Keratinocyte (primary cell): ENCODE measurements at regions not wholly inside any gene's neighbourhood (a gene's known extent, or its start where the extent isn't known, plus 50 kb on each side); places are given as distances from the start of the nearest gene placed in this dataset.

Source experiments
- DNase-seq: peaks from one replicate; pipeline ENCODE4 v3.0.0-alpha.2; 2011; ENCODE audit warnings: low read depth, missing footprints, low spot score
- FAIRE-seq: peaks from 2 replicates; lab custom pipeline; 2011; peaks lifted over from hg19 to GRCh38; lab: Jason Lieb, UNC
- H2AFZ ChIP-seq: 2 replicates; pipeline ENCODE4 v1.6.0; 2012; ENCODE audit warnings: low read length, control low read depth, inconsistent platforms; ENCODE audit not compliant: control insufficient read depth
- H3K27ac ChIP-seq: 2 replicates; pipeline ENCODE4 v1.5.1; 2011; ENCODE audit warnings: low read length; ENCODE audit not compliant: control insufficient read depth, insufficient read depth
- H3K27me3 ChIP-seq: 3 replicates; pipeline ENCODE4 v1.6.0; 2011; ENCODE audit warnings: low read length; ENCODE audit not compliant: control insufficient read depth, insufficient read depth; ENCODE audit errors: extremely low read depth
- H3K36me3 ChIP-seq, 2 experiments: 2 replicates in 1 of 2; 3 replicates in 1 of 2; pipeline ENCODE4 v1.5.1; 2011; ENCODE audit warnings: low read length in 2 of 2, mild to moderate bottlenecking in 1 of 2; ENCODE audit not compliant: control insufficient read depth in 2 of 2, insufficient read depth in 2 of 2; ENCODE audit errors: extremely low read depth in 1 of 2
- H3K4me1 ChIP-seq: 3 replicates; pipeline ENCODE4 v1.5.1; 2011; ENCODE audit warnings: low read length; ENCODE audit not compliant: control insufficient read depth, insufficient read depth; ENCODE audit errors: extremely low read depth
- H3K4me2 ChIP-seq: 3 replicates; pipeline ENCODE4 v1.6.0; 2011; ENCODE audit warnings: low read depth, low read length; ENCODE audit not compliant: control insufficient read depth, insufficient read depth; ENCODE audit errors: extremely low read depth
- H3K4me3 ChIP-seq, 3 experiments: fragments of 200-600 bp in 1 of 3; sonication (generic) in 1 of 3; 2 replicates in 2 of 3; 3 replicates in 1 of 3; pipeline ENCODE4 v1.5.1; 2011 to 2016; ENCODE audit warnings: low read length in 3 of 3, mild to moderate bottlenecking in 3 of 3, control low read depth in 2 of 3, inconsistent platforms in 1 of 3, low read depth in 1 of 3, mixed read lengths in 1 of 3, mixed run types in 1 of 3, moderate library complexity in 1 of 3; ENCODE audit not compliant: control insufficient read depth in 2 of 3, insufficient read depth in 2 of 3; ENCODE audit errors: extremely low read depth in 1 of 3
- H3K79me2 ChIP-seq: 2 replicates; pipeline ENCODE4 v1.6.0; 2012; ENCODE audit warnings: low read length; ENCODE audit not compliant: control insufficient read depth, insufficient read depth
- H3K9ac ChIP-seq: 3 replicates; pipeline ENCODE4 v1.6.0; 2011; ENCODE audit warnings: low read length; ENCODE audit not compliant: control insufficient read depth, insufficient read depth; ENCODE audit errors: extremely low read depth
- H3K9me1 ChIP-seq: 3 replicates; pipeline ENCODE4 v1.6.0; 2011; ENCODE audit warnings: low read length; ENCODE audit not compliant: control insufficient read depth, insufficient read depth; ENCODE audit errors: extremely low read depth
- H3K9me3 ChIP-seq: 2 replicates; pipeline ENCODE4 v1.5.1; 2012; ENCODE audit warnings: low read depth, low read length; ENCODE audit not compliant: control insufficient read depth
- H4K20me1 ChIP-seq: 3 replicates; pipeline ENCODE4 v1.6.0; 2011; ENCODE audit warnings: low read length; ENCODE audit not compliant: control insufficient read depth, insufficient read depth; ENCODE audit errors: extremely low read depth
- EZH2 ChIP-seq: IDR thresholded peaks from one replicate; pipeline ENCODE4 v1.6.1; 2012; ENCODE audit warnings: inconsistent platforms, mild to moderate bottlenecking, low read length, moderate library complexity
- dilution Hi-C: fragments of 300-500 bp; cut with MboI; formaldehyde crosslinking; loops from one replicate; pipeline ENCODE4 v1.7.0; 2020; ENCODE audit warnings: low sequenced_read_pairs; ENCODE audit not compliant: extremely low pct_ligation_motif_present
- TF ChIP-seq, protein P1 (sequence below), 3 experiments: IDR thresholded peaks in 1 of 3; conservative IDR thresholded peaks in 1 of 3; optimal IDR thresholded peaks in 1 of 3; 2 replicates in 2 of 3; 3 replicates in 1 of 3; pipeline versions ENCODE3 to v1.5.1; 2011; ENCODE audit warnings: low read length in 3 of 3, mild to moderate bottlenecking in 3 of 3, moderate library complexity in 2 of 3, control low read depth in 1 of 3, inconsistent platforms in 1 of 3; ENCODE audit not compliant: insufficient read depth in 2 of 3; ENCODE audit errors: extremely low read depth in 1 of 3

DNA sequence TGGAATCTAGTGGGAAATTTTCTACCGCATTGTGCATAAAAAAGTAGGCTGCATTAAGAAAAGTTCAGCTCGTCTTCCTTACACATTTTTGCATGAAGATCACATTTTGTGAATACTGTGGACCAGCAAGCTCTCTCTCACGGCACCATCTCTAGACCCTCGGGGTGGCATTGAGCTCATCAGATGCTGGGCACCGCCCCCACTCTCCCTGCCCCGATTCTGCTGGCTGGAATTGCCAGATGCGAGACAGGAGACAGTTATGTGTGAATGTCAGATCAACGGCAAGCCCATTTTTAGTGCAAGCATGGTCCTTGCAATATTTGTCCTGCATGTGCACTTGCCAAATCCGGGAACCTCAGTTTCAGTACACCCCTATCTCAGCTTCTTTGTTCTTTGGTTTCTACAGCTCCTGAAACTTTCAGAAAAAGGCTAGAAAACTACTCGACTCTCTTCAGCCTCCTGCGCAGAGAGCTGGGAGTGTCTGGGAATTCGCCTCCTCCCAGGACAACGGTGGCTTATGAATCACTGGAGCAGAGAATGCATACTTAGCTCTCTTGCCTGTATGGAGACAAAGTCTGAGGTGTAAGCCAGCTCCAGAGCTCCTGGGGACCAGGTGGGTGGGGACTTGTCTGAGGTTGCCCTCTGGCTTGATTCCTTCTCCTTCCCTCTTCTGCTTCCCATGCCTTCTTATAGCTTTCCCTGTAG, 285.2 kb upstream of the ATP10A start:
- no peak for FAIRE-seq
- TF ChIP-seq EZH2, result no peak
- TF ChIP-seq, protein P1, sequence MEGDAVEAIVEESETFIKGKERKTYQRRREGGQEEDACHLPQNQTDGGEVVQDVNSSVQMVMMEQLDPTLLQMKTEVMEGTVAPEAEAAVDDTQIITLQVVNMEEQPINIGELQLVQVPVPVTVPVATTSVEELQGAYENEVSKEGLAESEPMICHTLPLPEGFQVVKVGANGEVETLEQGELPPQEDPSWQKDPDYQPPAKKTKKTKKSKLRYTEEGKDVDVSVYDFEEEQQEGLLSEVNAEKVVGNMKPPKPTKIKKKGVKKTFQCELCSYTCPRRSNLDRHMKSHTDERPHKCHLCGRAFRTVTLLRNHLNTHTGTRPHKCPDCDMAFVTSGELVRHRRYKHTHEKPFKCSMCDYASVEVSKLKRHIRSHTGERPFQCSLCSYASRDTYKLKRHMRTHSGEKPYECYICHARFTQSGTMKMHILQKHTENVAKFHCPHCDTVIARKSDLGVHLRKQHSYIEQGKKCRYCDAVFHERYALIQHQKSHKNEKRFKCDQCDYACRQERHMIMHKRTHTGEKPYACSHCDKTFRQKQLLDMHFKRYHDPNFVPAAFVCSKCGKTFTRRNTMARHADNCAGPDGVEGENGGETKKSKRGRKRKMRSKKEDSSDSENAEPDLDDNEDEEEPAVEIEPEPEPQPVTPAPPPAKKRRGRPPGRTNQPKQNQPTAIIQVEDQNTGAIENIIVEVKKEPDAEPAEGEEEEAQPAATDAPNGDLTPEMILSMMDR (optimal IDR thresholded peaks at IDR 0.05 in 1 of 3, IDR thresholded peaks at IDR 0.05 in 1 of 3, conservative IDR thresholded peaks at IDR 0.05 in 1 of 3; ENCODE audit: extremely low read depth in 1 of 3, insufficient read depth in 2 of 3, low read length in 3 of 3), result no peak
- dilution Hi-C loops, result no loop called here

DNA sequence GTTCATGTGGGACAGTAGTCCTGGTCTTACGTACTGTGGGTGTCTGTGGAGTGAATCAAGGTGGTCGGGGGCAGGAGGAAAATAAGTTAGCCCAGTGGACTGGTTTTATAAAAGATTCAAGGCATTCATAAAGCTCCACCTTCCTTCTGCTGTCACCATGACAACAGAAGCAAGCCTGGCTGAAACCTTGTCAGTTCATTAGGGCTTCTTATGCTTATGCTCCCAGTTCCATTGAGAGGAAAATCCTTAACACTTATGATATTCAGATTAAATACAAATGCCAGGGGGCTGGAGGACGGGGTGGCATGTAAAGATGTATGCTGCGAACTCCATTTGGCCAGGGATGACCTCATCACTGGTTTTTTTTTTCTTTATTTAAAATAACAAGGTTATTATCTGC, 283.1 kb upstream of the ATP10A start:
- FAIRE-seq (no peak), DNase-seq (no peak)
- H3K27me3 ChIP-seq, result no peaks in the 10 kb centered on the region
- H3K4me3 ChIP-seq, result no peak overlapping the region
- TF ChIP-seq EZH2, result no peak
- TF ChIP-seq, protein P1 (optimal IDR thresholded peaks at IDR 0.05 in 1 of 3, IDR thresholded peaks at IDR 0.05 in 1 of 3, conservative IDR thresholded peaks at IDR 0.05 in 1 of 3; ENCODE audit: extremely low read depth in 1 of 3, insufficient read depth in 2 of 3, low read length in 3 of 3), result no peak
- no peak overlapping the region for H3K27ac ChIP-seq
- no peaks in the 10 kb centered on the region for H3K9me1 ChIP-seq
- no peaks in the 10 kb centered on the region for H3K79me2 ChIP-seq
- no peaks in the 10 kb centered on the region for H4K20me1 ChIP-seq
- no peak overlapping the region for H2AFZ ChIP-seq
- H3K9ac ChIP-seq, result no peak overlapping the region
- no peaks in the 10 kb centered on the region for H3K4me1 ChIP-seq
- no peak overlapping the region for H3K4me2 ChIP-seq
- dilution Hi-C loops, result no loop called here
- H3K9me3 ChIP-seq, result no peaks in the 10 kb centered on the region
- H3K36me3 ChIP-seq, result no peaks in the 10 kb centered on the region

More for the DNA sequence above, 285.2 kb upstream of the ATP10A start:
- H3K9ac ChIP-seq, result no peak overlapping the region
- H3K4me3 ChIP-seq, result no peak overlapping the region
- no peak overlapping the region for H3K27ac ChIP-seq
- no peaks in the 10 kb centered on the region for H3K9me1 ChIP-seq
- H3K9me3 ChIP-seq, result no peaks in the 10 kb centered on the region
- H3K4me1 ChIP-seq, result no peaks in the 10 kb centered on the region
- no peaks in the 10 kb centered on the region for H4K20me1 ChIP-seq
- no peak overlapping the region for H3K4me2 ChIP-seq
- DNase-seq, result no peak
- H3K79me2 ChIP-seq, result no peaks in the 10 kb centered on the region
- no peaks in the 10 kb centered on the region for H3K27me3 ChIP-seq
- no peaks in the 10 kb centered on the region for H3K36me3 ChIP-seq
- no peak overlapping the region for H2AFZ ChIP-seq
